HEK293T (cell line): ENCODE measurements at regions not wholly inside any gene's neighbourhood (a gene's known extent, or its start where the extent isn't known, plus 50 kb on each side); places are given as distances from the start of the nearest gene placed in this dataset.

ENCODE experiments used
- CTCF ChIA-PET: fragments of 350-600 bp; formaldehyde crosslinking; extraction: SDS; loops from one replicate; lab custom pipeline; 2021; ENCODE audit warnings: antibody characterized with exemption, inconsistent platforms; lab: Yijun Ruan, JAX
- POLR2A ChIA-PET: fragments of 350-600 bp; formaldehyde crosslinking; extraction: SDS; loops from one replicate; lab custom pipeline; 2020; ENCODE audit warnings: antibody characterized with exemption, inconsistent platforms; lab: Yijun Ruan, JAX
- DNase-seq: peaks from one replicate; pipeline ENCODE4 v3.0.0; 2012; ENCODE audit warnings: mixed read lengths; ENCODE audit errors: extremely low spot score
- ARNT ChIP-seq: fragments of 450-650 bp; IDR thresholded peaks from 2 replicates; pipeline ENCODE4 v1.6.1; 2017; ENCODE audit warnings: mild to moderate bottlenecking
- BHLHE40 ChIP-seq: fragments of 450-650 bp; IDR thresholded peaks from 2 replicates; pipeline ENCODE4 v1.6.1; 2016; ENCODE audit warnings: mild to moderate bottlenecking, moderate library complexity, borderline replicate concordance
- CTBP1 ChIP-seq: fragments of 450-650 bp; IDR thresholded peaks from 2 replicates; pipeline ENCODE4 v1.6.1; 2016; ENCODE audit warnings: borderline replicate concordance
- ELF4 ChIP-seq: fragments of 450-650 bp; IDR thresholded peaks from 2 replicates; pipeline ENCODE4 v1.6.1; 2017; ENCODE audit warnings: antibody characterized with exemption
- FOXA1 ChIP-seq: fragments of 450-650 bp; IDR thresholded peaks from 2 replicates; pipeline ENCODE4 v1.6.1; 2016; ENCODE audit warnings: mild to moderate bottlenecking
- FOXK2 ChIP-seq: fragments of 450-650 bp; IDR thresholded peaks from 2 replicates; pipeline ENCODE4 v1.6.1; 2016; ENCODE audit warnings: mild to moderate bottlenecking
- FOXM1 ChIP-seq: fragments of 450-650 bp; IDR thresholded peaks from 2 replicates; pipeline ENCODE4 v1.6.1; 2017; ENCODE audit warnings: mild to moderate bottlenecking, borderline replicate concordance
- HDGF ChIP-seq: fragments of 450-650 bp; IDR thresholded peaks from 2 replicates; pipeline ENCODE4 v1.6.1; 2017; ENCODE audit warnings: antibody characterized with exemption, borderline replicate concordance
- L3MBTL2 ChIP-seq: fragments of 450-650 bp; conservative IDR thresholded peaks from 2 replicates; pipeline ENCODE4 v1.6.1; 2016; ENCODE audit warnings: mild to moderate bottlenecking
- LEF1 ChIP-seq: fragments of 450-650 bp; IDR thresholded peaks from 2 replicates; pipeline ENCODE4 v1.6.1; 2017; ENCODE audit warnings: mild to moderate bottlenecking, borderline replicate concordance
- NFRKB ChIP-seq: fragments of 450-650 bp; IDR thresholded peaks from 2 replicates; pipeline ENCODE4 v1.6.1; 2016; ENCODE audit warnings: mild to moderate bottlenecking, moderate library complexity
- SP1 ChIP-seq: fragments of 450-650 bp; IDR thresholded peaks from 2 replicates; pipeline ENCODE4 v1.6.1; 2017
- SUZ12 ChIP-seq: fragments of 450-650 bp; IDR thresholded peaks from 2 replicates; pipeline ENCODE4 v1.6.1; 2016; ENCODE audit warnings: mild to moderate bottlenecking
- TARDBP ChIP-seq: fragments of 450-650 bp; IDR thresholded peaks from 2 replicates; pipeline ENCODE4 v1.6.1; 2016
- ZNF384 ChIP-seq: fragments of 450-650 bp; IDR thresholded peaks from 2 replicates; pipeline ENCODE4 v1.6.1; 2016
- TF ChIP-seq, protein P1 (sequence below): fragments of 450-650 bp; IDR thresholded peaks from 2 replicates; pipeline ENCODE4 v1.6.1; 2016

DNA sequence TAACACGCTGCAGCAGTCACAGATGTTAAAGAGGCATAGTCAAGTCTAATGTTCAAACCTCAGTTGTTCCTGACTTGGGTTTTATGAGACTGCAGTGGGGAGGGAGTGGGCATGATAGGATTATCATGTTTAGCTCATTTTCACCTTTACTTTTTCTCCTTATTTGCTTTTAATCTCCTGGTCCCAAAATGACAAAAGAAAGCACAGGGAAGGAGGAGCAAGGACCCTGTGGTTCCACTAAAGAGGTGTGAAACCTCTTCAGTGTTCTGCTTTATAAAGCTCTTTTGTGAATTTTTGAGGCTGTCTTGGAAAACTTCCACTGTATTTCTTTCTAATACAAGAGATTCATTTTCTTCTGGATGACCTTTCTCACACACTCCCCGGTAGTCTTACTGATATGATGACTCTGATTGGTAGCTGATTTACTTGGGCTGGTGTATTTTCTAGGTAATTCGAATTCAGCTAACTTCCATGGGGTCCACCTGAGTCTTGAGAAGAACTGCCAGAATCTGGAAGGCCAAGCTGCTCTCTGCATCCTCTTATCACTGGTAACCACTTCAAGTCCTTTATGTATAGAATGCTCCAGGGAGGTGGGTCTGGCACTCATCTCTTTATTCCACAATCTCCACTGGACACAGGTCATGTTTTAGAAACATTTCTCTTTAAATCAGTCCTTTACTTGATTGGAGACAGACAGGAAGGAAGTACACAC is 1364.4 kb upstream of the CDH9 start:
- ChIA-PET POLR2A (no interaction called here), CTCF (interaction anchor here (0.7 kb wide), 1 partner anchor 26 kb away, joined by 3 read pairs; no protein-coding TSS in a partner anchor)
- TF ChIP-seq TARDBP (no peak), SUZ12 (no peak), FOXM1 (no peak), NFRKB (no peak), BHLHE40 (no peak), L3MBTL2 (no peak), HDGF (no peak), CTBP1 (no peak), SP1 (no peak), LEF1 (no peak), ZNF384 (no peak), ELF4 (no peak), FOXK2 (no peak), FOXA1 (no peak), ARNT (no peak)
- TF ChIP-seq, protein P1, sequence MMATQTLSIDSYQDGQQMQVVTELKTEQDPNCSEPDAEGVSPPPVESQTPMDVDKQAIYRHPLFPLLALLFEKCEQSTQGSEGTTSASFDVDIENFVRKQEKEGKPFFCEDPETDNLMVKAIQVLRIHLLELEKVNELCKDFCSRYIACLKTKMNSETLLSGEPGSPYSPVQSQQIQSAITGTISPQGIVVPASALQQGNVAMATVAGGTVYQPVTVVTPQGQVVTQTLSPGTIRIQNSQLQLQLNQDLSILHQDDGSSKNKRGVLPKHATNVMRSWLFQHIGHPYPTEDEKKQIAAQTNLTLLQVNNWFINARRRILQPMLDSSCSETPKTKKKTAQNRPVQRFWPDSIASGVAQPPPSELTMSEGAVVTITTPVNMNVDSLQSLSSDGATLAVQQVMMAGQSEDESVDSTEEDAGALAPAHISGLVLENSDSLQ = no peak
- no peak for DNase-seq

DNA sequence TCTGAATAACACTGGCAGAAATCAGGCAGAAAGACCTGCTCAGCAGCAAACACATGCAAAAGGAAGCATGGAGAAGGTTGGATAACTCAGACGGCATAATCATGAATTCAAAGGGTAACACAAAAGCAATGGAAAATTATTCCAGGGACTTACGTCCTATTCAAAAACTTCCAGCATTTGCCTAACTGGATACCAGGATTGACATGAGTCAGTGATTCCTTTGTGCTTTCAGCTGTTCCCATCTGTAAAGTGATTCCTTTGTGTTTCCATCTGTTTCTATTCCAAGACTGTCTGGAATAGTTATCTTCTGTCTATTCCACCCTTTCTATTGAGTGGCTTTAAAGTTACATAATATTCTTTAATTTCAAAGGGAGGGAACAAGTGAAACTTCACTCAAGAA is 1361.7 kb upstream of the CDH9 start:
- DNase-seq = no peak
- CTCF ChIA-PET = no interaction called here
- POLR2A ChIA-PET = no interaction called here
- TF ChIP-seq LEF1 (no peak), CTBP1 (no peak), FOXK2 (no peak), NFRKB (no peak), FOXM1 (no peak), SP1 (no peak), SUZ12 (no peak), ELF4 (no peak), BHLHE40 (no peak), FOXA1 (no peak), L3MBTL2 (no peak), HDGF (no peak)
- TF ChIP-seq, protein P1 = no peak

DNA sequence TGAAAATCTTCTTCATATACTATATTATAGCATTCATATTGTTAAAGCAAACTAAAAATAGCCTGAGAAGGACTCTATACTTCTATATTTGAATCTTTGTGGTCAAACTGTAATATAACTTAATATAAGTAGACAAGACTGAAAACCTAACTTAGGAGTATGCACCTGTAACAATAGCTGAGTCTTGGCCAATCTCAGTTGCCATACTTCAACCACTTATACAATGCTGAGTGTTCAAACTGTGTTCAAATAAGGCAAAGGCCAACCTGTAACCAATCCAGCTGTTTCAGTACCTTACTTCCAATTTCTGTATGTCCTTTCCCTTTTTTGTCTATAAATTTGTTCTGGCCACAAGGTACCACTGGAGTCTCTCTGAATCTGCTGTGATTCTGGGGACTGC is 1360.8 kb upstream of the CDH9 start:
- no peak for DNase-seq
- CTCF ChIA-PET = no interaction called here
- POLR2A ChIA-PET = no interaction called here
- TF ChIP-seq NFRKB = no peak
- TF ChIP-seq ARNT = no peak
- TF ChIP-seq FOXK2 = no peak
- no peak for TF ChIP-seq FOXM1
- TF ChIP-seq ZNF384 = no peak
- TF ChIP-seq CTBP1 = no peak
- no peak for TF ChIP-seq TARDBP
- TF ChIP-seq, protein P1 = no peak
- TF ChIP-seq LEF1 = no peak
- no peak for TF ChIP-seq SUZ12
- no peak for TF ChIP-seq SP1
- TF ChIP-seq L3MBTL2 = no peak
- TF ChIP-seq HDGF = no peak
- no peak for TF ChIP-seq BHLHE40
- no peak for TF ChIP-seq ELF4
- no peak for TF ChIP-seq FOXA1

DNA sequence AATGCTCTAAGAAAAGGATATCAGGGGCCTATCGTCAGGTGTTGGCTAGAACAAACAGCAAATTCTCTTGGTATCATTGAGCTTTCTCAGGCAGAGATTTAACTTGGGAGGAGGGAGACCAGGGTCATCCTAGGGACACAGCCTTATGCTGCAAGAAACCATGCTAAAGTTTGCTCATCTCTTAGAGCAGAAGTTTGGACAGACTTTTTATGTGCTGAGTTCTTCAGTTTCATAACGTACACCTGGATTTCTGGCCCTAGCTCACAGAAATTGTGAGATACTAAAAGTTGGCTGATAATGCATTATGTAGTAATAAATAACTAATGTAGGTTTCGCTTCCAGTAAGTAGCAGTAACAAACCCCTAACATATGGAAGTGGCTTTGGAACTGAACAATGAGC is 1359.8 kb upstream of the CDH9 start:
- DNase-seq = no peak
- no peak for TF ChIP-seq FOXK2
- CTCF ChIA-PET = no interaction called here
- POLR2A ChIA-PET = no interaction called here

GRCh38 chr5:28397502-28397941 is 1359.1 kb upstream of the CDH9 start:
- DNase-seq = no peak
- ChIA-PET CTCF (no interaction called here), POLR2A (no interaction called here)
- TF ChIP-seq BHLHE40 (no peak), FOXK2 (no peak), SP1 (no peak), FOXA1 (no peak), ELF4 (no peak), NFRKB (no peak), L3MBTL2 (no peak), HDGF (no peak), ARNT (no peak), LEF1 (no peak), CTBP1 (no peak), FOXM1 (no peak), SUZ12 (no peak), TARDBP (no peak), ZNF384 (no peak)
- TF ChIP-seq, protein P1 = no peak
